ENCODE measurements at regions not wholly inside any gene's neighbourhood (a gene's known extent, or its start where the extent isn't known, plus 50 kb on each side); places are given as distances from the start of the nearest gene placed in this dataset.
"Not testable (repeated sequence)": the region's sequence is repeated elsewhere in the genome, so short reads cannot be mapped to it uniquely, and the experiment has no call there.

- Histone ChIP-seq H3K4me3 (ENCODE audit: low read depth, low read length) (no peak overlapping the region), H3K9ac (ENCODE audit: low read length) (no peak overlapping the region), H3K27me3 (ENCODE audit: control insufficient read depth, insufficient read depth, low read length) (no peaks in the 10 kb centered on the region), H3K27ac (ENCODE audit: low read depth, low read length) (no peak overlapping the region), H3K9me3 (ENCODE audit: control insufficient read depth, insufficient read depth, low read depth, low read length) (no peaks in the 10 kb centered on the region), H3K36me3 (ENCODE audit: control insufficient read depth, insufficient read depth, low read length) (no peaks in the 10 kb centered on the region), H3K4me1 (ENCODE audit: control insufficient read depth, insufficient read depth, low read length) (no peaks in the 10 kb centered on the region)
Observed at GRCh38 chr12:111123390-111123789, 203.0 kb upstream of the MYL2 start.

GRCh38 chr12:111122458-111122878 is 202.1 kb upstream of the MYL2 start:
- Histone ChIP-seq H3K27ac (ENCODE audit: low read depth, low read length) (no peak overlapping the region), H3K27me3 (ENCODE audit: control insufficient read depth, insufficient read depth, low read length) (no peaks in the 10 kb centered on the region), H3K9me3 (ENCODE audit: control insufficient read depth, insufficient read depth, low read depth, low read length) (no peaks in the 10 kb centered on the region), H3K4me1 (ENCODE audit: control insufficient read depth, insufficient read depth, low read length) (no peaks in the 10 kb centered on the region), H3K36me3 (ENCODE audit: control insufficient read depth, insufficient read depth, low read length) (no peaks in the 10 kb centered on the region), H3K9ac (ENCODE audit: low read length) (no peak overlapping the region), H3K4me3 (ENCODE audit: low read depth, low read length) (no peak overlapping the region)

- no peak overlapping the region for H3K9ac ChIP-seq (ENCODE audit: low read length)
- H3K4me3 ChIP-seq (ENCODE audit: low read depth, low read length): no peak overlapping the region
- no peaks in the 10 kb centered on the region for H3K9me3 ChIP-seq (ENCODE audit: control insufficient read depth, insufficient read depth, low read depth, low read length)
- no peaks in the 10 kb centered on the region for H3K27me3 ChIP-seq (ENCODE audit: control insufficient read depth, insufficient read depth, low read length)
- H3K4me1 ChIP-seq (ENCODE audit: control insufficient read depth, insufficient read depth, low read length): no peaks in the 10 kb centered on the region
- H3K27ac ChIP-seq (ENCODE audit: low read depth, low read length): no peak overlapping the region
- no peaks in the 10 kb centered on the region for H3K36me3 ChIP-seq (ENCODE audit: control insufficient read depth, insufficient read depth, low read length)
Observed at GRCh38 chr12:111121840-111122239, 201.5 kb upstream of the MYL2 start.

- Histone ChIP-seq H3K27ac (ENCODE audit: low read depth, low read length) (no peak overlapping the region), H3K36me3 (ENCODE audit: control insufficient read depth, insufficient read depth, low read length) (no peaks in the 10 kb centered on the region), H3K9ac (ENCODE audit: low read length) (no peak overlapping the region), H3K27me3 (ENCODE audit: control insufficient read depth, insufficient read depth, low read length) (no peaks in the 10 kb centered on the region), H3K9me3 (ENCODE audit: control insufficient read depth, insufficient read depth, low read depth, low read length) (no peaks in the 10 kb centered on the region), H3K4me3 (ENCODE audit: low read depth, low read length) (no peak overlapping the region), H3K4me1 (ENCODE audit: control insufficient read depth, insufficient read depth, low read length) (no peaks in the 10 kb centered on the region)
Observed at GRCh38 chr12:111120578-111120977, 200.2 kb upstream of the MYL2 start.

GRCh38 chr12:111117017-111117416 is 196.6 kb upstream of the MYL2 start:
- Histone ChIP-seq H3K4me1 (ENCODE audit: control insufficient read depth, insufficient read depth, low read length) (no peaks in the 10 kb centered on the region), H3K9ac (ENCODE audit: low read length) (no peak overlapping the region), H3K27me3 (ENCODE audit: control insufficient read depth, insufficient read depth, low read length) (no peaks in the 10 kb centered on the region), H3K27ac (ENCODE audit: low read depth, low read length) (no peak overlapping the region), H3K4me3 (ENCODE audit: low read depth, low read length) (no peak overlapping the region), H3K36me3 (ENCODE audit: control insufficient read depth, insufficient read depth, low read length) (no peaks in the 10 kb centered on the region), H3K9me3 (ENCODE audit: control insufficient read depth, insufficient read depth, low read depth, low read length) (no peaks in the 10 kb centered on the region)

- not testable (repeated sequence) for H3K9ac ChIP-seq (ENCODE audit: low read length); H3K9me3 ChIP-seq (ENCODE audit: control insufficient read depth, insufficient read depth, low read depth, low read length); H3K27ac ChIP-seq (ENCODE audit: low read depth, low read length); H3K4me1 ChIP-seq (ENCODE audit: control insufficient read depth, insufficient read depth, low read length); H3K27me3 ChIP-seq (ENCODE audit: control insufficient read depth, insufficient read depth, low read length); H3K36me3 ChIP-seq (ENCODE audit: control insufficient read depth, insufficient read depth, low read length); H3K4me3 ChIP-seq (ENCODE audit: low read depth, low read length)
Observed at GRCh38 chr12:111113313-111113712, 192.9 kb upstream of the MYL2 start.

GRCh38 chr12:111112311-111113098 is 192.1 kb upstream of the MYL2 start:
- H3K27me3 ChIP-seq (ENCODE audit: control insufficient read depth, insufficient read depth, low read length): no peaks in the 10 kb centered on the region

GRCh38 chr12:111111681-111112080 is 191.3 kb upstream of the MYL2 start:
- Histone ChIP-seq H3K4me1 (ENCODE audit: control insufficient read depth, insufficient read depth, low read length) (no peaks in the 10 kb centered on the region), H3K9me3 (ENCODE audit: control insufficient read depth, insufficient read depth, low read depth, low read length) (peaks cover 4% of the 10 kb centered on the region; the same call in 1 of the 2 replicates), H3K27ac (ENCODE audit: low read depth, low read length) (no peak overlapping the region), H3K36me3 (ENCODE audit: control insufficient read depth, insufficient read depth, low read length) (no peaks in the 10 kb centered on the region), H3K27me3 (ENCODE audit: control insufficient read depth, insufficient read depth, low read length) (no peaks in the 10 kb centered on the region), H3K4me3 (ENCODE audit: low read depth, low read length) (no peak overlapping the region), H3K9ac (ENCODE audit: low read length) (no peak overlapping the region)

More at GRCh38 chr12:111112311-111113098, 192.1 kb upstream of the MYL2 start:
- Histone ChIP-seq H3K9ac (ENCODE audit: low read length) (no peak overlapping the region), H3K9me3 (ENCODE audit: control insufficient read depth, insufficient read depth, low read depth, low read length) (peaks cover 4% of the 10 kb centered on the region; the same call in 1 of the 2 replicates), H3K36me3 (ENCODE audit: control insufficient read depth, insufficient read depth, low read length) (no peaks in the 10 kb centered on the region), H3K4me1 (ENCODE audit: control insufficient read depth, insufficient read depth, low read length) (no peaks in the 10 kb centered on the region), H3K4me3 (ENCODE audit: low read depth, low read length) (no peak overlapping the region), H3K27ac (ENCODE audit: low read depth, low read length) (no peak overlapping the region)

- Histone ChIP-seq H3K9me3 (ENCODE audit: control insufficient read depth, insufficient read depth, low read depth, low read length) (peaks cover 4% of the 10 kb centered on the region; the same call in 1 of the 2 replicates), H3K36me3 (ENCODE audit: control insufficient read depth, insufficient read depth, low read length) (no peaks in the 10 kb centered on the region), H3K4me1 (ENCODE audit: control insufficient read depth, insufficient read depth, low read length) (peaks cover under 1% of the 10 kb centered on the region; the same call in 1 of the 2 replicates), H3K27ac (ENCODE audit: low read depth, low read length) (no peak overlapping the region), H3K9ac (ENCODE audit: low read length) (no peak overlapping the region), H3K27me3 (ENCODE audit: control insufficient read depth, insufficient read depth, low read length) (no peaks in the 10 kb centered on the region), H3K4me3 (ENCODE audit: low read depth, low read length) (no peak overlapping the region)
Observed at GRCh38 chr12:111110556-111110955, 190.2 kb upstream of the MYL2 start.

- H3K27ac ChIP-seq (ENCODE audit: low read depth, low read length): no peak overlapping the region
- H3K4me3 ChIP-seq (ENCODE audit: low read depth, low read length): no peak overlapping the region
- no peaks in the 10 kb centered on the region for H3K27me3 ChIP-seq (ENCODE audit: control insufficient read depth, insufficient read depth, low read length)
- peaks cover 4% of the 10 kb centered on the region; the same call in 1 of the 2 replicates for H3K9me3 ChIP-seq (ENCODE audit: control insufficient read depth, insufficient read depth, low read depth, low read length)
- H3K4me1 ChIP-seq (ENCODE audit: control insufficient read depth, insufficient read depth, low read length): peaks cover 7% of the 10 kb centered on the region; the same call in 1 of the 2 replicates
- no peak overlapping the region for H3K9ac ChIP-seq (ENCODE audit: low read length)
- H3K36me3 ChIP-seq (ENCODE audit: control insufficient read depth, insufficient read depth, low read length): no peaks in the 10 kb centered on the region
Observed at GRCh38 chr12:111108726-111109125, 188.3 kb upstream of the MYL2 start.

- H3K4me1 ChIP-seq (ENCODE audit: control insufficient read depth, insufficient read depth, low read length): peaks cover 7% of the 10 kb centered on the region; the same call in 1 of the 2 replicates
- H3K27ac ChIP-seq (ENCODE audit: low read depth, low read length): no peak overlapping the region
- H3K9me3 ChIP-seq (ENCODE audit: control insufficient read depth, insufficient read depth, low read depth, low read length): peaks cover 4% of the 10 kb centered on the region; the same call in 1 of the 2 replicates
- H3K27me3 ChIP-seq (ENCODE audit: control insufficient read depth, insufficient read depth, low read length): no peaks in the 10 kb centered on the region
- no peak overlapping the region for H3K4me3 ChIP-seq (ENCODE audit: low read depth, low read length)
- no peak overlapping the region for H3K9ac ChIP-seq (ENCODE audit: low read length)
- no peaks in the 10 kb centered on the region for H3K36me3 ChIP-seq (ENCODE audit: control insufficient read depth, insufficient read depth, low read length)
Observed at GRCh38 chr12:111107392-111108178, 187.2 kb upstream of the MYL2 start.

Measured in HUES6 (cell line).